Psoas muscle (tissue), 7 donors: ENCODE measurements at regions not wholly inside any gene's neighbourhood (a gene's known extent, or its start where the extent isn't known, plus 50 kb on each side); places are given as distances from the start of the nearest gene placed in this dataset.

ENCODE experiments used
- ATAC-seq, 4 donors: fragments of 200-7000 bp; cut with Tn5 transposase; one replicate each; pipeline ENCODE4 v1.9.1; 2020; ENCODE audit warnings: moderate library complexity in 3 of 4, mild to moderate bottlenecking in 2 of 4
- DNase-seq, 2 donors: peaks; one replicate each; pipeline ENCODE4 v3.0.0-alpha.2; 2020
- H3K27ac ChIP-seq: fragments of 200-600 bp; one replicate; pipeline ENCODE4 v1.8.0; 2022
- H3K27me3 ChIP-seq, 3 donors: fragments of 200-600 bp in 1 of 3; one replicate each; pipeline versions ENCODE4 v1.6.1 to v1.8.0; 2013 to 2022; ENCODE audit warnings: low read length in 2 of 3, mild to moderate bottlenecking in 2 of 3, moderate library complexity in 1 of 3; ENCODE audit not compliant: insufficient read depth in 3 of 3
- H3K36me3 ChIP-seq, 2 donors: fragments of 200-600 bp in 1 of 2; one replicate each; pipeline versions ENCODE4 v1.6.1 to v1.8.0; 2013 to 2022; ENCODE audit warnings: low read depth in 1 of 2, mild to moderate bottlenecking in 1 of 2, moderate library complexity in 1 of 2; ENCODE audit not compliant: insufficient read depth in 1 of 2
- H3K4me1 ChIP-seq: fragments of 200-600 bp; one replicate; pipeline ENCODE4 v1.8.0; 2022
- H3K4me3 ChIP-seq: fragments of 200-600 bp; one replicate; pipeline ENCODE4 v1.8.0; 2022; ENCODE audit warnings: mild to moderate bottlenecking
- H3K9me3 ChIP-seq: fragments of 200-600 bp; one replicate; pipeline ENCODE4 v1.8.0; 2022
- WGBS, 3 donors: extraction: QIAGEN DNeasy Blood & Tissue Kit; methylation state at CpG; one replicate each; pipeline versions ENCODE4 v1.1.6 to v1.1.7; 2013; 5-methylcytosine and 5-hydroxymethylcytosine counted together
- intact Hi-C, 2 donors: fragments of 100-400 bp; cut with DNase I; formaldehyde crosslinking; loops; one replicate each; pipeline versions ENCODE4 v1.11.0 to v1.14.2; 2022
- TF ChIP-seq, protein P1 (sequence below): fragments of 200-600 bp; IDR thresholded peaks from one replicate; pipeline ENCODE4 v1.8.0; 2022; ENCODE audit warnings: antibody characterized with exemption
- donor health status: healthy with polysubstance abuse.
- donor health status: DM: no; HTN: no; CAD: no; lungs with moderate emphysema.
- donor health status: Bipolar disorder and iron deficiency.
- donor health status: healthy.
- donor health status: DM: yes; HTN: yes; CAD: no.
- donor health status: DM: no; HTN: no; CAD: no.
- donor health status: DM: yes; HTN: yes; CAD: no.

DNA sequence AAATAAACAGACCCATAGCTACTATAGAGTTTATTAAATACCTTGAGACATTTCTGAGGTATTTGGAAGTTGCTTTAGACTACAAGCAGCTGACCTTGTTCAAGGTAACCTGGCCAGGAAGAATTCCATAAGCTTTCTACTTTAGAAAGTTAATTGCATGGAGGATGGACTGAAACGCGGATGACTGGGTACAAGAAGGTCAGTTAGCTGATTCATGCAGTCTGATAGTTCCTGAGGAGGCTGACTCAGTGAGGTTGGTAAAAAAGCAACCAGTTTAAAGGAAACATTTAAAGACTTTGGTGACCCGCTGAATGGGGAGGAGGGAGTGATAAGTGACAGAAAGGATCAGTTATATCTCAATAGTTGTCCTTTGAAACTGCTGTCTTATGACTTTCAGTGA is 670.1 kb upstream of the CDH9 start:
- WGBS, 3 donors, result 82 to 89% (median 86%) methylated on average over 3 of the region's 3 CpGs
- TF ChIP-seq, protein P1, sequence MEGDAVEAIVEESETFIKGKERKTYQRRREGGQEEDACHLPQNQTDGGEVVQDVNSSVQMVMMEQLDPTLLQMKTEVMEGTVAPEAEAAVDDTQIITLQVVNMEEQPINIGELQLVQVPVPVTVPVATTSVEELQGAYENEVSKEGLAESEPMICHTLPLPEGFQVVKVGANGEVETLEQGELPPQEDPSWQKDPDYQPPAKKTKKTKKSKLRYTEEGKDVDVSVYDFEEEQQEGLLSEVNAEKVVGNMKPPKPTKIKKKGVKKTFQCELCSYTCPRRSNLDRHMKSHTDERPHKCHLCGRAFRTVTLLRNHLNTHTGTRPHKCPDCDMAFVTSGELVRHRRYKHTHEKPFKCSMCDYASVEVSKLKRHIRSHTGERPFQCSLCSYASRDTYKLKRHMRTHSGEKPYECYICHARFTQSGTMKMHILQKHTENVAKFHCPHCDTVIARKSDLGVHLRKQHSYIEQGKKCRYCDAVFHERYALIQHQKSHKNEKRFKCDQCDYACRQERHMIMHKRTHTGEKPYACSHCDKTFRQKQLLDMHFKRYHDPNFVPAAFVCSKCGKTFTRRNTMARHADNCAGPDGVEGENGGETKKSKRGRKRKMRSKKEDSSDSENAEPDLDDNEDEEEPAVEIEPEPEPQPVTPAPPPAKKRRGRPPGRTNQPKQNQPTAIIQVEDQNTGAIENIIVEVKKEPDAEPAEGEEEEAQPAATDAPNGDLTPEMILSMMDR, result no peak
- H3K27me3 ChIP-seq, result no peaks in the 10 kb centered on the region
- intact Hi-C loops, result no loop called here
- no peaks in the 10 kb centered on the region for H3K36me3 ChIP-seq
- ATAC-seq (no peak), DNase-seq (no peak)
- no peaks in the 10 kb centered on the region for H3K4me1 ChIP-seq
- H3K27ac ChIP-seq, result no peak overlapping the region
- H3K9me3 ChIP-seq, result no peaks in the 10 kb centered on the region
- no peak overlapping the region for H3K4me3 ChIP-seq

DNA sequence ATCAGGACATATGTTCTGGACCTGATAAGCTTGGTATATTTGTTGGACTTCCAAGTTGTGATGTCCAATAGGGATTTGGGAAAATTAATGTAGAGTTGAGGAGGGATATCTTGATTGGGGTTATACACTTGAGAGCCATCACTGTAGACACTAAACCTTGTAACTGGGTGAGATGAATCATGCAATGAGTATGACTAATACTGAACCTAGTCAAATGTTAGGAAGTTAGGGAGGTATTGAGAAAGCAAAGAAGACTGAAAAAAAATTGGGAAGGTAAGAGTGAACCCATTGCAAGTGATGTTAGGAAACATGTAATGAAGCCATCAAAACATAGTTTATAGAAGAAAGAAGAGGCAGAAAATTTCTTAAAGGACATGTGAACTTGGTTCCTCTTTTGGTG is 668.4 kb upstream of the CDH9 start:
- H3K4me3 ChIP-seq, result no peak overlapping the region
- H3K27ac ChIP-seq, result no peak overlapping the region
- H3K4me1 ChIP-seq, result no peaks in the 10 kb centered on the region
- intact Hi-C loops, result no loop called here
- no peak for DNase-seq
- H3K27me3 ChIP-seq, result no peaks in the 10 kb centered on the region
- no peak for ATAC-seq
- no peaks in the 10 kb centered on the region for H3K9me3 ChIP-seq
- H3K36me3 ChIP-seq, result no peaks in the 10 kb centered on the region
- TF ChIP-seq, protein P1, result no peak

DNA sequence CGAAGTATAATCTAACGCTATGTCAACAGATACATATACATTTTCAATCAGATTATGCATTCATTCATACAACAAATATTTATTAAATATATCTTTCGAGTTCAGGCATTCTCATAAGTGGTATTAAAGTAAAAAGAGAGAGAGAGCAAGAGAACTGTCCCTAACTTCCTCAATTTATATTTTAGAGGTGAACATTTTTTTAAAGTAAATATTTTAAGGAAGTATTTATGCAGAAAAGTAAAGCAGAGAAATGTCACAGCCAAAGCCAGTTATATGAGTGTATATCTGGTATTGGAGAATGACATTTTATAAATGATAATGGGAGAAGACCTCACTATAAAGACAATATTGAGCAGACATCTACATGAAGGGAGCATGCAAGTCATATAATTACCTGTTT is 667.3 kb upstream of the CDH9 start:
- intact Hi-C loops, result no loop called here
- Histone ChIP-seq H3K27ac (no peak overlapping the region), H3K4me3 (no peak overlapping the region), H3K36me3 (no peaks in the 10 kb centered on the region), H3K4me1 (no peaks in the 10 kb centered on the region), H3K9me3 (no peaks in the 10 kb centered on the region), H3K27me3 (no peaks in the 10 kb centered on the region)
- DNase-seq (no peak), ATAC-seq (no peak)
- TF ChIP-seq, protein P1, result no peak
- WGBS, 3 donors, result 80 to 85% (median 81%) methylated on average over 3 of the region's 3 CpGs

DNA sequence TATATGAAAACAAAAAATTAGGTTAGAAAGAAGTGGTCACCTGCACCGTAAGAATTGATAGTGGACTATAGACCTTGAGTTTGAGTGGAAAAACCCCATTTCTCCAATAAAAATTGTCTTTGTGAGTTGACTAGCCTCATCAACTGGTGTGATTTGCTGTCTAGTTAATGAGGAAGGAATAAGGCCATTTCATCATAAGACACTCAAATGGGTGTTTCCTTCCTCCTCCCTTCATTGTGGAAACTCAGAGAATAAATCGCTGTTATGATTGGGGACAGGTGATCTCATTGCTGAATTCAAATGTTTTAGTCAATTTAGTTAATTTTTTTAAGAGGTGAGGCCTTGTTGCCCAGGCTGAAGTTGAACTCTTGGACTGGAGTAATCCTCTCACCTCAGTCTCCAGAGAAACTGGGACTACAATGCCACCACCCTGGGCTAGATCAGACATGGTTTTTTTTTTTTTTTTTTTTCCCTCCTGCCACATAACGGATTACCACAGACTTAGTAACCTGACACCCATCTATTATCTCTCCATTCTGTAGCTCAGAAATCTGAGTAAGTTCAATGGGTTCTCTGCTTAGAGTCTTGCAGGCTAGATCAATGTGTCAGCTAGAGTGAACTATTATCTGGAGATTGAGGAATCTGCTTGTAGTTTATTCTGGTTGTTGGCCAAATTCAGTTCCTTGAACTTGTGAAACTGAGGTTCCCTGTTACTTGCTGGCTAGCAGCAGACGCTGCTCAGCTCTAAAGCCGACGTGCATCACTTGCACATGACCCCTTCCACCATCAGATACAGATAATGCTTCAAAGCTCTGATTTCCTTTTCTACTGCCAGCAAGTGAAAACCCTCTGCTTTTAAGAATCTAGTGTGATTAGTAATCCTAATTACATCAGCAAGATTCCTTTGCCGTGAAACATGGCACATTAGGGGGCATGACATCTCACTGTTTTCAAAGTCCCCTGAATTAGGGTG is 663.8 kb upstream of the CDH9 start:
- H3K4me3 ChIP-seq, result no peak overlapping the region
- H3K4me1 ChIP-seq, result no peaks in the 10 kb centered on the region
- H3K27ac ChIP-seq, result no peak overlapping the region
- intact Hi-C loops, result no loop called here
- no peaks in the 10 kb centered on the region for H3K36me3 ChIP-seq
- DNase-seq (no peak), ATAC-seq (no peak)
- H3K9me3 ChIP-seq, result no peaks in the 10 kb centered on the region
- 44 to 50% (median 46%) methylated on average over 7 of the region's 7 CpGs for WGBS, 3 donors
- TF ChIP-seq, protein P1, result no peak
- H3K27me3 ChIP-seq, result no peaks in the 10 kb centered on the region

DNA sequence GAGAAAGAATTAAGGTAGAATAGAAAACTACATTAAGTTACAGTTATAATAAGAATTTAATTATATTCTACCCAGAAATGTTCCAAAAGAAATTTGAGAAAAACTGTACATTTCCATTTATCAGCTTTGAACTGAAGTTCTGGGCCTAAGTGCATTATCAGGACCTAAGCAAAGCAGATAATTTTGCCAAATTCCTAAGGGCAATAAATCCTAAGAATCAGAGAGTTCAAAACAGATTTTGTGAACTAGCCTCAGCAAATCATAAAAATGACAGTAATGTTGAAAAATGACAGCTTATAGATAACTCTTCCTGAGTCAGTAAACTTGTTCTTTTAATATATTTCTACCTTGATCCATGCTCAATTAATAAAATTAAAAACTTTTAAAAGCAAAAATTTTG is 662.1 kb upstream of the CDH9 start:
- Histone ChIP-seq H3K4me3 (no peak overlapping the region), H3K9me3 (no peaks in the 10 kb centered on the region), H3K36me3 (no peaks in the 10 kb centered on the region), H3K27ac (no peak overlapping the region), H3K27me3 (no peaks in the 10 kb centered on the region), H3K4me1 (no peaks in the 10 kb centered on the region)
- no peak for ATAC-seq
- intact Hi-C loops, result no loop called here
- no peak for DNase-seq
- TF ChIP-seq, protein P1, result no peak
